ENCODE measurements at regions not wholly inside any gene's neighbourhood (a gene's known extent, or its start where the extent isn't known, plus 50 kb on each side); places are given as distances from the start of the nearest gene placed in this dataset.

GRCh38 chr3:182309120-182309519 lies 484.2 kb upstream of the ATP11B start:
- H3K4me3 ChIP-seq (replicated peaks in 1 of 2; ENCODE audit: low read depth in 2 of 2, low read length in 2 of 2) = no peak overlapping the region
- no peak for DNase-seq (ENCODE audit: low read depth in 2 of 2)
- TF ChIP-seq CTCF (IDR thresholded peaks at IDR 0.05; ENCODE audit: low read depth, low read length) = no peak

- no peak for TF ChIP-seq CTCF (IDR thresholded peaks at IDR 0.05; ENCODE audit: low read depth, low read length)
- no peak for DNase-seq (ENCODE audit: low read depth in 2 of 2)
- H3K4me3 ChIP-seq (replicated peaks in 1 of 2; ENCODE audit: low read depth in 2 of 2, low read length in 2 of 2) = no peak overlapping the region
These were observed 478.0 kb upstream of the ATP11B start for GRCh38 chr3:182315313-182315712.

DNA sequence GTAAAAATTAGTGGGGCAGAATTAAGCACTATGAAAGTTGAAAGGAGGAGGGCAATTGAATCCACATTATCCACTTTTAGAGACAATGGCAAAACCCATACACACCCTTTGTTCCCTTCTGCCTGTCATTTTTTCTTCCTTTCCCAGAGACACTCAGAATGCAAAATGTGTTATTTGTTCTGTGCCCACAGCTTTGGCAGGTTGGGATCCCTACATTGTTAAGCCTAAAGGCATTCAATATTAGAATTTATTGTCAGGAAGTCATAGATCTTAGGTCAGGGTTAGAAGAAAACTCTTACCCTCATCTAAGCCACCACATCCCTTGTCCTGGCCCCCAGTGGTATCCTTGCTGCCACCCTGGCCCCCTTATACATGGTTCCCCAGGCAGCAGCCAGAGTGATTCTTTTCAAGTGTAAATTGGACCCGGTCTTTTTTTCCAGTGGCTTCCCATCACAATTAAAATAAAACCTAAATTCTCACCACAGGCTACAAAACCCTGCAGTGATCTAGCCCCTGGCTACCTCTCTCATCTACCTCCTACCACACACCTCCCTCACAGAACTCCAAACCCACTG lies 470.1 kb upstream of the ATP11B start:
- H3K4me3 ChIP-seq (replicated peaks in 1 of 2; ENCODE audit: low read depth in 2 of 2, low read length in 2 of 2) = no peak overlapping the region
- no peak for DNase-seq (ENCODE audit: low read depth in 2 of 2)
- TF ChIP-seq CTCF (IDR thresholded peaks at IDR 0.05; ENCODE audit: low read depth, low read length) = no peak

DNA sequence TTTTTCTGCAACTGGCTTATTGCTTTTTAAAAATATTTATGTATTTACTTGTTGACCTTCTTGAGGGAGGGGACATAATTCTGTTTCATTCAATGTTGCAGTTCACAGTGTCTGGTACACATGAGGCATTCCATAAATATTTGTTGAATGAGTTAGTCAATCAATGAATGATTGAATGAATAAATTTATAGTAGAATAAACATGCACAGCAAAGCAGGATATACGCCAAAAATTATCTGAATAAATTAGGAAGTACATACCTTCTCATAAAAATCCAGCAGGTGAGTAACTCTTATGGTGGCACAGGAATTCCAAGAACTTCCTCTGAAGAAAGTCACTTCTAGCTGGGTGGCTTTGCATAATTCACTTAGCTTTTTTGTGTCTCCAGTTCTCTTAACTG lies 469.4 kb upstream of the ATP11B start:
- H3K4me3 ChIP-seq (replicated peaks in 1 of 2; ENCODE audit: low read depth in 2 of 2, low read length in 2 of 2) = no peak overlapping the region
- DNase-seq (ENCODE audit: low read depth in 2 of 2) = no peak
- no peak for TF ChIP-seq CTCF (IDR thresholded peaks at IDR 0.05; ENCODE audit: low read depth, low read length)

DNA sequence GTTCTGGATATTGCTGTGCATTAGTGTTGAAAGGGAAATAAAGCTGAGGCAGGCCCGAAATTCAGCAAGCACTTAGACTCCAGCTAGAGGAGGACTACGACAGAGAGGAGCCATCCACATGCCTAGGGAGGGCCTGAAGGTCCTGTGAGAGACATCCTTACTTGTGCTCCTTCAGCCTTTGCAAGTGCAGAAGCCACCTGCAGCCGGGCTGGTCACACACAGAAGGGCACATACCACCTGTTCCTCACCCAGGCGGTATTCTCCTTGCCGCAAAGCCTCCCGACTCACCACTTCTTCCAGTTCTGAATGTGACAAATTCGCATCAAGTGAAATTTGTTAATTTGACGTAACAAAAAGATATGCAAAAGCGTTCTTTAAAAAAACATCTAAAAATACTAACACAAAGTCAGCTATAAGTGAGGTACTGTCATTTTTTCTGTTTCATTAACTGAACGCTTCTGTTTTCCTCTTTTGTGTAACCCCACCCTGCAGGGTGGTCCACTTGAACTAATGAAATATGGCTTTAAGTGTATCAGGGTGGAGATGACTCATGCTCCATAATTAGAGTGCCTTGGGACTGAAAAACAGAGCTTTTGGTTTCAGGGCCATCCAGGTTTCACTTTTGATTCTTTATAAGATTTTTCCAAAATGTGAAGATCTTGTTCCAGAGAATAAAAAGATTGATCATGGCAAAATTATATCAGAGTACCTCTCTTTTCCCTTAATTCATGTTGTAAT lies 467.9 kb upstream of the ATP11B start:
- H3K4me3 ChIP-seq (replicated peaks in 1 of 2; ENCODE audit: low read depth in 2 of 2, low read length in 2 of 2) = no peak overlapping the region
- no peak for DNase-seq (ENCODE audit: low read depth in 2 of 2)
- TF ChIP-seq CTCF (IDR thresholded peaks at IDR 0.05; ENCODE audit: low read depth, low read length) = no peak

DNA sequence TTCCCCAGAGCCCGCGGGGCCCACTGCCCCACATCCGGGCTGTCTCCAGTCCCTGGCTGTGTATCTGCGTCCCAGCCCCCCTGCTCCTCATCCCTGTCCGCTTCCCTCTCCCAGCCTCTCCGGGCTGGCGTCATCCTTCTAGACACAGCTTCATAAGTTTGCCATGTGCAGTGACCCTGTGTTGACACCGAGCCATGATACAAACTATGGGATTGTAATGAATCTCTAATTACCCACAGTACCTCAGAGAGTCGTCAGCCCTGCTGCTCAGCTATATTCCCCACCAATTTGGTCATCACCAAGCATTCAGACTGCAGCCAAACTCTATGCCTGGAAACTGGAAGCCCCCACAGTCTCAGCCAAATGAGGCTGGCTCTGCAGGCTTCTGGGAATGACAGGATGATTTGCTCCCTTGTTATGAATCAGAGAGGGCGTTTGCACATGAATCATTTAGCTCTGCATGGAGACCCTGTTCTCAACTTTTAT lies 466.1 kb upstream of the ATP11B start:
- no peak overlapping the region for H3K4me3 ChIP-seq (replicated peaks in 1 of 2; ENCODE audit: low read depth in 2 of 2, low read length in 2 of 2)
- TF ChIP-seq CTCF (IDR thresholded peaks at IDR 0.05; ENCODE audit: low read depth, low read length) = no peak
- no peak for DNase-seq (ENCODE audit: low read depth in 2 of 2)

All from cardiac fibroblast (primary cell).